M059J (cell line): ENCODE measurements at regions not wholly inside any gene's neighbourhood (a gene's known extent, or its start where the extent isn't known, plus 50 kb on each side); places are given as distances from the start of the nearest gene placed in this dataset.
"Not testable (repeated sequence)": the region's sequence is repeated elsewhere in the genome, so short reads cannot be mapped to it uniquely, and the experiment has no call there.

Experiments
- DNase-seq: peaks from one replicate; pipeline ENCODE4 v3.0.0-alpha.2; 2012; ENCODE audit warnings: low read depth

DNA sequence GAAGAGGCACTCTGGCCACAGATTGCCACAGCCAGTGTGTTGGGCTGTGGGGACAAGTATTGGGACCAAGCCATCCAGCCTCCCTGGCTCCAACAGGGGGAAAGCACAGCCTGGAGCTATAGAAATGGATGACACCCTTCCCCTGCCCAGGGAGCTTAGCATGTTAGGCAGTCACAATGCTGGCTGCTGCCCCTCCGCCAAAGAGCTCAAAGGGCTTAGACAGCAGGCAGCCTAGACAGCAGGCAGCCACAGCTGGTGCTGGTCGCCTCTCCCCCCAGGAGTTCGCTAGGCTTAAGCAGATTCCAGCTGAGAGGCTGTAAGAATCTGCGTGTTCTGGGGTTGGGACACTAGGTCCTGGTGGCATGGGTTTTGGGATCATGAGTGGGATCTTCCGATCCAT is 94.5 kb upstream of the MXRA5 start:
- no peak for DNase-seq

DNA sequence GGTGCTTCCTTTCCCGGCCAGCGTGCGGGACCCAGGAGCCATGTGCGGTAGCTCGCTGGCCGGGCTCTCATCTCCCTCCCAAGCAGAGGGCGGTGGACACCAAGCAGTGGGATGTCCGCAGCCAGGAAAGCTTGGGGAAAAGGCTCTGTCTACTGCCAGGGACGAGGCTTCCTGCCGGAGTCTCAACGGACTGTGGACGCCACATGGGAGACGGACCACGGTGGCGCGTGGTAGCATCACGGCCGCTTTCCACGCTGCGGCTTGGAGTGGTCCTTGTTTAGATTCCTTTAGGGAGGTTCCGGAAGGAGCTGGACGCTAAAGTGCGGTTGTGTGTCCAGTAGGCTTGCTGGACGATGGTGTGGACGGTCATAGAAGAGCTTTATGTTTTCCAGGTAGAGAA is 89.5 kb upstream of the MXRA5 start:
- DNase-seq, result not testable (repeated sequence)

DNA sequence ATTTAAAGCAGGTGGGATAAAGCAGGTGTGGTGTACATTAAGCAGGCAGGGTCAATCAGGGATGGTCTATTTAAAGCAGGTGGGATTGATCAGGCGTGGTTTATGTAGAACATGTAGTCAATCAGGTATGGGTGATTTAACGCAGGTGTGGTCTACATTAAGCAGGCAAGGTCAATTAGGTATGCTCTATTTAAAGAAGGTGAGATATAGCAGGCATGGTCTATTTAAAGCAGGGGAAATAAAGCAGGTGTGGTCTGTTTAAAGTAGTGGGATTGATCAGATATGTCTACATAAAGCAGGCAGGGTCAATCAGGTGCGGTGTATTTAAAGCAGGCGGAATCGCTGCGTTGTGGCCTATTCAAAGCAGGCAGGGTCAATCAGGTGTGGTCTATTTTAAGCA is 88.6 kb upstream of the MXRA5 start:
- no peak for DNase-seq

GRCh38 chrX:3428792-3429191 is 82.3 kb upstream of the MXRA5 start:
- DNase-seq, result no peak

GRCh38 chrX:3426552-3426951 is 80.1 kb upstream of the MXRA5 start:
- no peak for DNase-seq

- no peak for DNase-seq
These were observed 78.6 kb upstream of the MXRA5 start for GRCh38 chrX:3425031-3425430.

- no peak for DNase-seq
These were observed 73.9 kb upstream of the MXRA5 start for GRCh38 chrX:3420316-3420715.

GRCh38 chrX:3415011-3415410 is 68.6 kb upstream of the MXRA5 start:
- peak; percentile 53 for DNase-seq

- not testable (repeated sequence) for DNase-seq
These were observed 65.2 kb upstream of the MXRA5 start for GRCh38 chrX:3411626-3412025.

DNA sequence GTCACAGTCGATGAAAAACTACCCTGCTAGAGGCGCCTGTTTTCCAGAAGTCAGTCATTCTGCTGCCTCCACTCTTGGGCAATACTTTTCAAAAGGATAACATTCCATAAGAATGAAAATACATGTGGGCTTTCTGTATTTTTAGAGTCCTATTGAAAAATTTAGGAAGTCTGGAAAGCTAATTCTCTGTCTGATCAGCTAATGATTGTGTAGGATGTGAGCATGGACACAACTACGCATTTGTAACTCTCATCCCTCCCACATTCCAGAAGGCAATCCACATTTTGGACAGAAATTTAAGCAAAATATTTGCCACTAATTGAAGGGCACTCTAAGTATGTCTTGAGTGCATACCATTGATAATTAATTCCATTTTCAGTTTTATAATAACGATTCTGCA is 63.5 kb upstream of the MXRA5 start:
- not testable (repeated sequence) for DNase-seq

GRCh38 chrX:3407781-3408180 is 61.3 kb upstream of the MXRA5 start:
- no peak for DNase-seq

DNA sequence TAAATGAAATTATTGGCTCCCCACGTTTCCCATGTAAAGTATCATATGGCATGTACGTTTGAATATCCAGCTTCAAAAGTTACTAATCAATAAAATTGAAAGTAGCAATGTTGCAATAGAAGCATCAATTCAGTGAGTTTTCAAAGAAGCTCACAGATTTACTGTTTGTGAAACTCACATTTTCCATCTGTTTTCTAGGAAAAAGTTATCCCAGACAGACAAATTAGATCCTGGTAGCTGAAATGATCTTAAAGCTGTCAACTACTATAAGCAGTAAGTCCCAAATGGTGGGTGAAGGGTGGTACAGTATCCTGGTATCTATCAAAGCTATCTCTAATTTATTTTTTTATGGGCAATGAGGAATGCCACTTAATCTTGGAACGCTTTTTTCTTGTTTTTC is 60.7 kb upstream of the MXRA5 start:
- DNase-seq, result no peak

DNA sequence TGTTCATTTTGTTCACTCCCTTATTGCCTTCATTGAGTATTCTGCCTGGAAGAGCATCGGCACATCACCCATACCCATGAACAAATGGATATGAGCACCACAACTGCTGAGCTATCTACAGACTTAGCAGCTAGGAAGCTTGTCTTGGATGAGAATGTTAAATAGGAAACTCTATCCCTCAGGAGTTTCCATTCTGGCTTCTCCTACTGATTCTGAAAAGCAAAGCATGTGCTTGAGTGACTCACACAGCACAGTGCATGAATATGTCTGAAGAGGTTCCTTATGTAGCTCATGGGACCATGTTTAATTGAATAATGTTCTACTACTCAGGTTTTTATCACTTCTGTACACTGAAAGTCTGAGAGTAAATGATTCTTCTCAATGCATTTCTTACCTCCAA is 57.3 kb upstream of the MXRA5 start:
- DNase-seq, result no peak
